NCI-H1105 (cell line): ENCODE measurements at regions not wholly inside any gene's neighbourhood (a gene's known extent, or its start where the extent isn't known, plus 50 kb on each side); places are given as distances from the start of the nearest gene placed in this dataset.
"Not testable (repeated sequence)": the region's sequence is repeated elsewhere in the genome, so short reads cannot be mapped to it uniquely, and the experiment has no call there.

Experiments
- DNase-seq: peaks from one replicate; lab custom pipeline; 2025; lab: John Stamatoyannopoulos, UW

GRCh38 chr5:90338712-90339372 is 70.7 kb downstream of the CETN3 start:
- DNase-seq, result no peak

GRCh38 chr5:90337449-90338052 is 72.0 kb downstream of the CETN3 start:
- DNase-seq, result no peak

- DNase-seq, result no peak
These were observed 72.8 kb downstream of the CETN3 start for GRCh38 chr5:90336752-90337151.

- no peak for DNase-seq
These were observed 74.8 kb downstream of the CETN3 start for GRCh38 chr5:90334741-90335140.

- DNase-seq, result no peak
These were observed 79.6 kb downstream of the CETN3 start for GRCh38 chr5:90329911-90330310.

- DNase-seq, result no peak
These were observed 82.6 kb downstream of the CETN3 start for GRCh38 chr5:90326995-90327394.

- DNase-seq, result no peak
These were observed 84.5 kb downstream of the CETN3 start for GRCh38 chr5:90325093-90325492.

GRCh38 chr5:90320348-90320747 is 89.2 kb downstream of the CETN3 start:
- DNase-seq, result not testable (repeated sequence)

GRCh38 chr5:90312027-90312426 is 97.5 kb downstream of the CETN3 start:
- DNase-seq, result no peak

- no peak for DNase-seq
These were observed 98.2 kb downstream of the CETN3 start for GRCh38 chr5:90311401-90311800.

GRCh38 chr5:90308787-90309585 is 100.6 kb downstream of the CETN3 start:
- no peak for DNase-seq

- no peak for DNase-seq
These were observed 101.8 kb downstream of the CETN3 start for GRCh38 chr5:90307782-90308181.

- no peak for DNase-seq
These were observed 102.2 kb downstream of the CETN3 start for GRCh38 chr5:90307322-90307721.

GRCh38 chr5:90306613-90307012 is 102.9 kb downstream of the CETN3 start:
- DNase-seq, result no peak

GRCh38 chr5:90305041-90305720 is 104.4 kb downstream of the CETN3 start:
- DNase-seq, result no peak

GRCh38 chr5:90301248-90301647 is 108.3 kb downstream of the CETN3 start:
- DNase-seq, result no peak

- no peak for DNase-seq
These were observed 112.4 kb downstream of the CETN3 start for GRCh38 chr5:90297045-90297764.

GRCh38 chr5:90294604-90295003 is 115.0 kb downstream of the CETN3 start:
- DNase-seq, result no peak

GRCh38 chr5:90293931-90294330 is 115.6 kb downstream of the CETN3 start:
- DNase-seq, result no peak

- DNase-seq, result no peak
These were observed 118.9 kb downstream of the CETN3 start for GRCh38 chr5:90290648-90291047.

GRCh38 chr5:90289837-90290236 is 119.7 kb downstream of the CETN3 start:
- no peak for DNase-seq

- no peak for DNase-seq
These were observed 122.5 kb downstream of the CETN3 start for GRCh38 chr5:90287036-90287435.
